Transverse colon (tissue), 3 donors: ENCODE measurements at regions not wholly inside any gene's neighbourhood (a gene's known extent, or its start where the extent isn't known, plus 50 kb on each side); places are given as distances from the start of the nearest gene placed in this dataset.

Experiments
- CTCF ChIP-seq, 5 experiments: fragments of 200-600 bp in 3 of 5; fragments of 450-650 bp in 2 of 5; sonication (generic) in 3 of 5; IDR thresholded peaks; 1 replicate in 2 of 5; 2 replicates in 3 of 5; pipeline ENCODE4 v1.5.1; 2016 to 2017; ENCODE audit warnings: antibody characterized with exemption in 5 of 5, inconsistent platforms in 3 of 5, mild to moderate bottlenecking in 2 of 5, moderate library complexity in 1 of 5
- POLR2A ChIP-seq: fragments of 450-650 bp; IDR thresholded peaks from one replicate; pipeline ENCODE4 v1.6.1; 2016; ENCODE audit warnings: antibody characterized with exemption, mild to moderate bottlenecking, moderate library complexity

GRCh38 chr1:21352586-21352985 lies 62.3 kb upstream of the ECE1 start:
- no peak for TF ChIP-seq CTCF (IDR thresholded peaks at IDR 0.05)
- no peak for TF ChIP-seq POLR2A
